ENCODE measurements at regions not wholly inside any gene's neighbourhood (a gene's known extent, or its start where the extent isn't known, plus 50 kb on each side); places are given as distances from the start of the nearest gene placed in this dataset.

DNA sequence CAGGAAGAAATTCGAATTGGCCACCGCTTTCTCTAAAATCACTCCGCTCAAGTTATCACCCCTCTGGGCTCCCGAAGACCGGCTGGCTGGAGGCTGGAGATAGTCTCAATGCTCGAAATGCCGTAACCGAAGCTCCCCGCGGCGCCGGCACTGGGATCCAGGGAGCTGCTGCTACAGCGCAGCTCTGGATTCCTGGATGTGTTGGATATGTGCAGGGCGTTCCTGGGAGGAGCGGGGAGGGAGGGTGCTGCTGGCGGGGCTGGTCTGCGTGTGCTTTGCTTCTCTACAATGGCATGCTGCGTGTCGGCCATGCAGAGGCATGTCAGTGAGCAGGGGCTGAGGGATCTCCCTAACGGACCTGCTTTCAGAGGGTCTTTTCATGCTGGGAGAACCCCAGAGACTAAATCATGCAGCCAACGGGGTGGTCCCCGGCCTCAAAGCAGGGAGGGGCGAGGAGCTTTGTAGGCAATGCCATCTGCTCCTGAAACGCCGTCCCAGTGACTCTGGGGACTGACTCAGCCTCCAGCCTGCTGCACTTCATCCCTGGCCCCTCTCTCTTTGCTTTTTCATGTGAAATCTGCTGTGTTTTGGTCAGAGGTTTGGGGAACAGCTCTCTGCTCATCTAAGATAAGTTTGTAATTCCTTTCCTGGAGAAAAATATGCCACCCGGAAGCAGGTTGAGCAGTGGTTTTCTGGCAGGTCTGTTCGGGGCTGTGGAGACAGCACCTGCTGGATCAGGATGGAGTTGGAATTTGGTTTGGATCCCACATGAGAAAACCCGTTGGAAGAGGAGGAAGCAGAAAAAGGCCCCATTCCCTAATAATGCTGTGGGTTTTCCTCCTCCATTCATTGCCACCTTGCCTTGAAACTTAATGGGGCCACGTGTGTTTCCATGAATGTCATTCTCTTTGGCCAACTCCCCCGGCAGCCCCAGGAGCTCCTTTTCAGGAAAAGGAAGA is 311.4 kb downstream of the SEC14L1 start:
- in situ Hi-C loops (cut with HindIII; ENCODE audit: extremely low pct_ligation_motif_present, low pct_unique_long_range_greater_than_20kb) = loop anchor here (5.0 kb wide), 1 partner anchor 165 kb away; no protein-coding TSS in a partner anchor
- Histone ChIP-seq H4K20me1 (ENCODE audit: insufficient read depth, low read length) (peaks cover 33% of the 10 kb centered on the region), H3K9ac (ENCODE audit: insufficient read depth, low read depth, low read length) (peak overlapping the region; percentile 96), H3K4me2 (ENCODE audit: low read depth, low read length) (peak overlapping the region; percentile 99), H3K4me3 (replicated peaks in 1 of 3; ENCODE audit: insufficient read depth in 1 of 3, low read depth in 2 of 3, low read length in 3 of 3) (peak overlapping the region; percentile 61 to 91 (median 73)), H2AFZ (ENCODE audit: low read length) (no peak overlapping the region), H3K4me1 (ENCODE audit: insufficient read depth, low read length) (peaks cover 67% of the 10 kb centered on the region), H3K36me3 (replicated peaks in 1 of 2; ENCODE audit: control insufficient read depth in 1 of 2, insufficient read depth in 2 of 2, low read length in 2 of 2) (peaks cover 2 to 10% of the 10 kb centered on the region in 2 experiments; a peak in 4 of 5 replicates), H3K27ac (ENCODE audit: extremely low read length, insufficient read depth, low read length) (peak overlapping the region; percentile 95), H3K27me3 (ENCODE audit: control insufficient read depth in 1 of 2, insufficient read depth in 2 of 2, low read length in 2 of 2) (no peaks in the 10 kb centered on the region; a peak in 1 of 5 replicates), H3K79me2 (ENCODE audit: insufficient read depth, low read length) (peaks cover 84% of the 10 kb centered on the region), H3K9me3 (ENCODE audit: low read length) (no peaks in the 10 kb centered on the region)
- BruUV-seq (replicated peaks) = TSS peak; percentile 64
- peak; percentile 75 for DNase-seq (ENCODE audit: low spot score)
- 2% methylated on average over 23 of the region's 30 CpGs for WGBS (ENCODE audit: low lambda C conversion rate)
- CTCF ChIA-PET (ENCODE audit: low intra/inter-chr PET ratio, low total read pairs) = interaction anchor here (0.9 kb wide), 1 partner anchor 22 kb away, joined by 5 read pairs; no protein-coding TSS in a partner anchor
- intact Hi-C loops (cut with micrococcal nuclease; ENCODE audit: unreplicated experiment) = loop anchor here (5.0 kb wide), 1 partner anchor 165 kb away; no protein-coding TSS in a partner anchor
- POLR2A ChIA-PET = interaction anchor here (0.7 to 6.4 kb wide), 34 partner anchors 8 to 506 kb away, joined by 3 to 129 read pairs (median 6); partner anchors contain the start of genes SEC14L1 and TNRC6C
- ATAC-seq = peak; percentile 42
- no peak for FAIRE-seq
- TF ChIP-seq TBX3 (IDR thresholded peaks at IDR 0.05; ENCODE audit: borderline replicate concordance) = no peak
- TF ChIP-seq ZNF280D (CRISPR knock-in tag; IDR thresholded peaks at IDR 0.05) = no peak
- TF ChIP-seq POLR2AphosphoS5 (IDR thresholded peaks at IDR 0.05; ENCODE audit: low read depth, low read length) = peak; percentile 17; the same call in 1 of the 2 replicates
- TF ChIP-seq ZNF777 (CRISPR knock-in tag; IDR thresholded peaks at IDR 0.05) = no peak; the same call in 1 of the 2 replicates
- 0 out of 2 replicates have a peak, but pooled peaks have one; percentile 32 for TF ChIP-seq EEA1 (CRISPR knock-in tag; IDR thresholded peaks at IDR 0.05; ENCODE audit: borderline replicate concordance)
- TF ChIP-seq, protein P1, sequence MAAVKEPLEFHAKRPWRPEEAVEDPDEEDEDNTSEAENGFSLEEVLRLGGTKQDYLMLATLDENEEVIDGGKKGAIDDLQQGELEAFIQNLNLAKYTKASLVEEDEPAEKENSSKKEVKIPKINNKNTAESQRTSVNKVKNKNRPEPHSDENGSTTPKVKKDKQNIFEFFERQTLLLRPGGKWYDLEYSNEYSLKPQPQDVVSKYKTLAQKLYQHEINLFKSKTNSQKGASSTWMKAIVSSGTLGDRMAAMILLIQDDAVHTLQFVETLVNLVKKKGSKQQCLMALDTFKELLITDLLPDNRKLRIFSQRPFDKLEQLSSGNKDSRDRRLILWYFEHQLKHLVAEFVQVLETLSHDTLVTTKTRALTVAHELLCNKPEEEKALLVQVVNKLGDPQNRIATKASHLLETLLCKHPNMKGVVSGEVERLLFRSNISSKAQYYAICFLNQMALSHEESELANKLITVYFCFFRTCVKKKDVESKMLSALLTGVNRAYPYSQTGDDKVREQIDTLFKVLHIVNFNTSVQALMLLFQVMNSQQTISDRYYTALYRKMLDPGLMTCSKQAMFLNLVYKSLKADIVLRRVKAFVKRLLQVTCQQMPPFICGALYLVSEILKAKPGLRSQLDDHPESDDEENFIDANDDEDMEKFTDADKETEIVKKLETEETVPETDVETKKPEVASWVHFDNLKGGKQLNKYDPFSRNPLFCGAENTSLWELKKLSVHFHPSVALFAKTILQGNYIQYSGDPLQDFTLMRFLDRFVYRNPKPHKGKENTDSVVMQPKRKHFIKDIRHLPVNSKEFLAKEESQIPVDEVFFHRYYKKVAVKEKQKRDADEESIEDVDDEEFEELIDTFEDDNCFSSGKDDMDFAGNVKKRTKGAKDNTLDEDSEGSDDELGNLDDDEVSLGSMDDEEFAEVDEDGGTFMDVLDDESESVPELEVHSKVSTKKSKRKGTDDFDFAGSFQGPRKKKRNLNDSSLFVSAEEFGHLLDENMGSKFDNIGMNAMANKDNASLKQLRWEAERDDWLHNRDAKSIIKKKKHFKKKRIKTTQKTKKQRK (IDR thresholded peaks at IDR 0.05; ENCODE audit: low read length) = no peak
- no peak for TF ChIP-seq KMT2A (CRISPR knock-in tag; IDR thresholded peaks at IDR 0.05)
- TF ChIP-seq GABPA (IDR thresholded peaks at IDR 0.05; ENCODE audit: low read depth, low read length) = no peak
- TF ChIP-seq GABPA (CRISPR knock-in tag; IDR thresholded peaks at IDR 0.05; ENCODE audit: low read depth) = no peak
- TF ChIP-seq SP2 (CRISPR knock-in tag; IDR thresholded peaks at IDR 0.05) = no peak; the same call in 1 of the 2 replicates
- no peak; the same call in 1 of the 2 replicates for TF ChIP-seq NR0B2 (CRISPR knock-in tag; IDR thresholded peaks at IDR 0.05)
- peak; percentile 70; the same call in 2 of the 3 replicates for TF ChIP-seq MXI1 (IDR thresholded peaks at IDR 0.05; ENCODE audit: borderline replicate concordance, low read depth, low read length)
- peak; percentile 88; the same call in 1 of the 2 replicates for TF ChIP-seq ZC3H4 (CRISPR knock-in tag; IDR thresholded peaks at IDR 0.05; ENCODE audit: borderline replicate concordance)
- no peak for TF ChIP-seq SOX6 (IDR thresholded peaks at IDR 0.05)
- TF ChIP-seq SOX6 (CRISPR knock-in tag; IDR thresholded peaks at IDR 0.05) = no peak

All from HepG2 (cell line).